GM12873 (cell line): ENCODE measurements at regions not wholly inside any gene's neighbourhood (a gene's known extent, or its start where the extent isn't known, plus 50 kb on each side); places are given as distances from the start of the nearest gene placed in this dataset.

Source experiments
- CTCF ChIP-seq: IDR thresholded peaks from 2 replicates; pipeline ENCODE4 v1.5.1; 2012; ENCODE audit warnings: low read depth, mild to moderate bottlenecking, moderate library complexity, low read length, control low read depth; ENCODE audit not compliant: insufficient read depth; ENCODE audit errors: missing control alignments

- no peak for TF ChIP-seq CTCF
Observed at GRCh38 chr14:44168566-44168965, 338.5 kb downstream of the FSCB start.

- no peak for TF ChIP-seq CTCF
Observed at GRCh38 chr14:44166611-44167010, 340.5 kb downstream of the FSCB start.

- no peak for TF ChIP-seq CTCF
Observed at GRCh38 chr14:44165936-44166335, 341.1 kb downstream of the FSCB start.

- no peak for TF ChIP-seq CTCF
Observed at GRCh38 chr14:44165286-44165685, 341.8 kb downstream of the FSCB start.

GRCh38 chr14:44163946-44164345 lies 343.1 kb downstream of the FSCB start:
- TF ChIP-seq CTCF, result no peak

GRCh38 chr14:44162197-44162596 lies 344.9 kb downstream of the FSCB start:
- no peak for TF ChIP-seq CTCF

GRCh38 chr14:44154874-44155273 lies 352.2 kb downstream of the FSCB start:
- no peak for TF ChIP-seq CTCF
